SU-DHL-6 (cell line): ENCODE measurements at regions not wholly inside any gene's neighbourhood (a gene's known extent, or its start where the extent isn't known, plus 50 kb on each side); places are given as distances from the start of the nearest gene placed in this dataset.

Experiments used
- CTCF ChIP-seq: fragments of 200-600 bp; sonication (generic); IDR thresholded peaks from one replicate; pipeline ENCODE4 v1.5.1; 2017; ENCODE audit warnings: antibody characterized with exemption, mild to moderate bottlenecking, low read length, moderate library complexity; ENCODE audit not compliant: insufficient read depth, poor library complexity, severe bottlenecking
- EZH2phosphoT487 ChIP-seq: fragments of 200-600 bp; sonication (generic), shearing (Covaris generic); conservative IDR thresholded peaks from 2 replicates; pipeline ENCODE4 v1.6.1; 2018; ENCODE audit warnings: mild to moderate bottlenecking, antibody characterized with exemption, low read length, moderate library complexity, mixed read lengths

- no peak for TF ChIP-seq CTCF
- no peak for TF ChIP-seq EZH2phosphoT487
Measured at GRCh38 chr5:14967166-14967565, 95.6 kb upstream of the ANKH start.
